Subcutaneous abdominal adipose tissue (tissue), 5 donors: ENCODE measurements at regions not wholly inside any gene's neighbourhood (a gene's known extent, or its start where the extent isn't known, plus 50 kb on each side); places are given as distances from the start of the nearest gene placed in this dataset.
"Not testable (repeated sequence)": the region's sequence is repeated elsewhere in the genome, so short reads cannot be mapped to it uniquely, and the experiment has no call there.

Experiments used
- H3K27ac ChIP-seq: one replicate; pipeline ENCODE4 v1.7.0; 2013; ENCODE audit warnings: low read depth, mild to moderate bottlenecking, inconsistent platforms, low read length, moderate library complexity
- H3K27me3 ChIP-seq, 5 donors: one replicate each; pipeline ENCODE4 v1.7.0; 2013; ENCODE audit warnings: low read length in 5 of 5, inconsistent platforms in 1 of 5; ENCODE audit not compliant: control insufficient read depth in 5 of 5, insufficient read depth in 4 of 5
- H3K36me3 ChIP-seq, 5 donors: one replicate each; pipeline ENCODE4 v1.7.0; 2013; ENCODE audit warnings: low read length in 5 of 5; ENCODE audit not compliant: control insufficient read depth in 5 of 5, insufficient read depth in 5 of 5
- H3K4me1 ChIP-seq, 5 donors: one replicate each; pipeline ENCODE4 v1.7.0; 2013; ENCODE audit warnings: low read length in 5 of 5, mild to moderate bottlenecking in 3 of 5, moderate library complexity in 1 of 5; ENCODE audit not compliant: control insufficient read depth in 5 of 5, insufficient read depth in 5 of 5
- H3K4me3 ChIP-seq, 5 donors: one replicate each; pipeline ENCODE4 v1.7.0; 2013; ENCODE audit warnings: low read length in 5 of 5, low read depth in 1 of 5
- H3K9ac ChIP-seq, 5 donors: one replicate each; pipeline ENCODE4 v1.7.0; 2013; ENCODE audit warnings: low read length in 5 of 5, mild to moderate bottlenecking in 4 of 5, moderate library complexity in 3 of 5
- H3K9me3 ChIP-seq, 5 donors: one replicate each; pipeline ENCODE4 v1.7.0; 2013; ENCODE audit warnings: low read length in 5 of 5; ENCODE audit not compliant: control insufficient read depth in 5 of 5
- donor health status: healthy.
- donor health status: healthy.
- donor health status: healthy.
- donor health status: healthy.
- donor health status: healthy.

DNA sequence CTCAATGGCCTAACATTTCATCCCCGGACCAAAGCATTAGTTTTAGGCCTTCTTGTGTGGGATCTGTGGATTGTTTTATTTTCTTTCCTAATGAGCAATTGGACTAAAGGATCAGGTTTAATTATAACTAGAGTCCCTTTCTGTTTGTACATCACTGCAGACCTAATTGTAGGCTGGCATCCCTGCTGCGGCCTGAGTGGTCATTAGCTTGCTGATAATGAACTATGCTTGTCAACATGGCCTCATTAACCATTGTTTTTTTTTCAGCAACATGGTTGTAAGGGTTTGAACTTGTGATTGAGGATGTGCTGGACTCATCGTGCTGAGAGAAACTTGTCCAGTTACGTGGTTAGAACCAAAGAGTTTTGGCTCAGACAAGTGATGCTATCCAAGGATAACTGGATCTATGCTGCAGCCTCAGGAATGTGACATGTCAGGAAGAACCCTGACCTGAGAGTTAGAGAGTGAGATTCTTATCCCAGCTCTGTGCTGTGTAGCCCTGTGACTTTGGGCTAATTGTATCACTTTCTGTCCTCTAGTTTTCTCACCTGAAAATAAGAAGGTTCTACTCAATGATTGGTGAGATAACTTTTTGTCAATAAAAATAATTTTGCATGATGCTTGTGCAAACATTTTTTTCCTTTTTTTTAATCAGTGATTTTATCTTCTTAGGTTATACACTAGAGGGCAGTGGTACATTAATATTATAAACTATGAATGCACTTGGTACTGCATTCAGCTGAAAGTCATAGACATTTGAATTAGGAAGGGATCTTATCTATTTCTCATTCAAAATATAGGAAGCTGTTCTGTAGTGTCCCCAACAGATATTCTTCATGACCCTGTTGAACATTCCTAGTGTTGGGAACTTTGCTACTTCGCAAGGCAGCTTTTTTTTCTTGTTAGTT, 140.9 kb downstream of the RNF144B start:
- H3K27me3 ChIP-seq = no peaks in the 10 kb centered on the region

DNA sequence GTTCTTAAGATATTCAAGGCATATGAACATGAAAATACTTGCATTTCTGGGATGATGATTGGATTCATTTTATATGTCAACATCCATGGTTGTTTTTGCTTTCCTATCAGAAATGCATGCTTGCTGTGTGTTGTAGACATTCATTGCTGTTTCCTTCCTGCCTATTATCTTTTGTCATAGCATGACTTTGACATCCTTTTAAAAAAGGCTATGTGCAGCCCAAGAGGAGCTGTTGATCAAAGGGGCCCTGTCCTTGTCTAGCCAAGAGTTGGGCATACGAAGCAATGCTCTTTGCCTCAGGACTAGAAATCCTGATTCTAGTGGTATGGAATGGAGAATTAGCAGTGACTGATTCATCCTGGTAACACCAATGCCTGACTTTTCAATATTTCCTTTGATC, 143.1 kb downstream of the RNF144B start:
- H3K9ac ChIP-seq = no peak overlapping the region
- H3K4me1 ChIP-seq = peaks cover 0 to 4% (median 0%) of the 10 kb centered on the region in 5 donors
- no peaks in the 10 kb centered on the region for H3K27me3 ChIP-seq
- H3K9me3 ChIP-seq = no peaks in the 10 kb centered on the region
- no peak overlapping the region for H3K27ac ChIP-seq
- H3K36me3 ChIP-seq = no peaks in the 10 kb centered on the region
- no peak overlapping the region for H3K4me3 ChIP-seq

More for the DNA sequence above, 140.9 kb downstream of the RNF144B start:
- H3K9ac ChIP-seq = no peak overlapping the region
- no peaks in the 10 kb centered on the region for H3K9me3 ChIP-seq
- H3K36me3 ChIP-seq = no peaks in the 10 kb centered on the region
- H3K27ac ChIP-seq = no peak overlapping the region
- no peak overlapping the region for H3K4me3 ChIP-seq
- peaks cover 0 to 4% (median 0%) of the 10 kb centered on the region in 5 donors for H3K4me1 ChIP-seq

DNA sequence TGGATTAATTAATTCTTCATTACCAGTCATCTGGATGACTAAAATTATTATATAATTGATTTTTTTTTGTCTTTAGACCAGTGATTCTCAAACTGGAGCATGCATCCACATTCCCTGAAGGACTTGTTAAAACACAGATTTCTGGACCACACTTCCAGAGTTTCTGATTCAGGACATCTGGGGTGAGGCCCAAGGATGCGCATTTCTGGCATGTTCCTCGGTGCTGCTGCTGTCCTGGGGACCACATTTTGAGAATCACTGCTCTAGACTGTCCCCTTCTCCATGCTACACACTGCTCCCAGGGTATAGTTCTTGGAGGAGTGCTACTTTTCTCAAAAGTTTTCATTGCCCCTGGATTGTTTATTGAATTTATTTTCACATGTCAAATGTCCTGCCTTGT, 145.0 kb downstream of the RNF144B start:
- H3K36me3 ChIP-seq = no peaks in the 10 kb centered on the region
- H3K4me3 ChIP-seq = no peak overlapping the region
- H3K9me3 ChIP-seq = no peaks in the 10 kb centered on the region
- H3K27me3 ChIP-seq = no peaks in the 10 kb centered on the region
- no peak overlapping the region for H3K27ac ChIP-seq
- no peak overlapping the region for H3K9ac ChIP-seq
- H3K4me1 ChIP-seq = peaks cover 0 to 13% (median 0%) of the 10 kb centered on the region in 5 donors

DNA sequence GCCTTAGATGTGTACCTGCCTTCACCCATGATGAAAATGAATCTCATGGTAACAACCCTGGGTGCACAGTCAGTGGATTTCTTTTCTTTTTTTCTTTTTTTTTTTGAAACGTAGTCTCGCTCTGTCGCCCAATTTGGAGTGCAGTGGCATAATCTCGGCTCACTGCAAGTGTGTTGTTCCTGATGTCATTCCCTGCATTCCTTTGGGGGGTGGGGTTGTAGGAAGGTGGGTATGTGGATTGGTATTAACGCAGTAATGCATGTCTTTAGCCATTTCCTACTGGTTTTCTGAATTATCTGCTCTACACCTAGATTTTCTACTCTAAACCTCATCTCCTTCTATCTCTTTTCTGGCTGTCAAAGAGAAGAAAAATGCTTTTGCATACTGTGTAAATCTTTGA, 146.6 kb downstream of the RNF144B start:
- H3K4me3 ChIP-seq = no peak overlapping the region
- H3K36me3 ChIP-seq = no peaks in the 10 kb centered on the region
- H3K27me3 ChIP-seq = no peaks in the 10 kb centered on the region
- no peak overlapping the region for H3K9ac ChIP-seq
- H3K9me3 ChIP-seq = peaks cover 0 to 6% (median 3%) of the 10 kb centered on the region in 5 donors
- H3K4me1 ChIP-seq = peaks cover 0 to 11% (median 0%) of the 10 kb centered on the region in 5 donors
- no peak overlapping the region for H3K27ac ChIP-seq

DNA sequence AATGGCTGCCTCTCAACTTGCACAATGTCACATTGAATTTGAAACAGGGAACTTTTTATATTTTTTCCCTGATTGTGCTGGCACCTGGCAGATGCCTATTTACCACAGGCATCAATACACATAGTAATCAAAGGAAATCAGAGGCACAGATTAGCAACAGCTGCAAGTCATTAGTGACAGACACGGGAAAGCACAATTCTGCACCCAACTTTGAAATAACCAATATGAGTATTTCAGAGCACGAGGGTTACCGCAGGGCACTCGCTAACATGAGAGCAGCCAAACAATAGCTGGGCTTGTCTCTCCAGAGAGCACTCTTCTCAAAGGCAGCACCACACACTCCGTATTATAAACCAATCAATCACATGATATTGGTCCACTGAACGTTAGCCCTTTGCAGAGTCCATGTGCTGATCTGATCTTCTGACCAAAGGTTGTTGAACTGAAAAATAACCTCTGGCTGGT, 149.5 kb downstream of the RNF144B start:
- peak overlapping the region in 1 of 5 donors; percentile 15 for H3K4me3 ChIP-seq
- H3K36me3 ChIP-seq = no peaks in the 10 kb centered on the region
- H3K4me1 ChIP-seq = peaks cover 0 to 22% (median 6%) of the 10 kb centered on the region in 5 donors
- no peak overlapping the region for H3K9ac ChIP-seq
- H3K27me3 ChIP-seq = no peaks in the 10 kb centered on the region
- peaks cover 0 to 7% (median 3%) of the 10 kb centered on the region in 5 donors for H3K9me3 ChIP-seq
- H3K27ac ChIP-seq = no peak overlapping the region

DNA sequence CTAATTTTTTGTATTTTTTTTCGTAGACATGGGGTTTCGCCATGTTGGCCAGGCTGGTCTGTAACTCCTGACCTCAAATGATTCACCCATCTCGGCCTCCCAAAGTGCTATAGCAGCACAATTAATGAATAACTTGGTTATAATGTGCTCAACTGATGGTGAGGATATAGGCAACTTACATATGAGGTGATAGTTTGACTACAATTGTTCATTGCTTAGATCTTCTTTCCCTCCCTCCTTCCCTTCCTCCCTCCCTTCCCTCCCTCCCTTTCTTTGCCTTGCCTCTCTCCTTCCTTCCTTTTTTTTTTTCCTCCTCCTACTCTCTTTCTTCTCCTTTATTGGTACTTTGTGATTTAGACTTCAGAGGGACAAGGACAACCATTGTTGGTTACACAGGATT, 151.2 kb downstream of the RNF144B start:
- no peaks in the 10 kb centered on the region for H3K36me3 ChIP-seq
- no peak overlapping the region for H3K4me3 ChIP-seq
- H3K27ac ChIP-seq = no peak overlapping the region
- H3K4me1 ChIP-seq = peaks cover 0 to 28% (median 9%) of the 10 kb centered on the region in 5 donors
- H3K9ac ChIP-seq = no peak overlapping the region
- H3K9me3 ChIP-seq = peaks cover 0 to 7% (median 3%) of the 10 kb centered on the region in 5 donors
- H3K27me3 ChIP-seq = no peaks in the 10 kb centered on the region

DNA sequence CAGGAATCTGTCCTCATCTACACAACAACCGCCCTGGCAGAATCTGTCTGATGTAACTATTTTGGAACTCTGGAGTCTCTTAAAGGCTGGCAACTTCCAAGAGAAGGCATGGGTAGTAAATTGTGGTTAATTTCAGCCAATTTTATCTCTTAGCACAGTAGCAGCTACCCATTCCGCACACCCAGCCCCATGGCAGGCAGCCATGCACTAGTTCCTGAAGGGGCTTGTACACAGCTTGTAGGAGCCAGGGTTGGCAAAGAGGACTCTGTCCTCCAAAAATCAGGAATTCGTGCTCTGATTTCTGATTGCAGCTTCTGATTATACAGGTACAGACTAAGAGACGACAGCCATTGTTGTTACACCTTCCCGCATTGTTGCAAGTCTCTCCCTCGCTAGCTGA, 155.9 kb downstream of the RNF144B start:
- H3K27ac ChIP-seq = no peak overlapping the region
- H3K4me1 ChIP-seq = peaks cover 0 to 20% (median 9%) of the 10 kb centered on the region in 5 donors
- peak overlapping the region in 1 of 5 donors; percentile 18 for H3K4me3 ChIP-seq
- peak overlapping the region in 1 of 5 donors; percentile 6 for H3K9ac ChIP-seq
- H3K27me3 ChIP-seq = no peaks in the 10 kb centered on the region
- H3K9me3 ChIP-seq = peaks cover 0 to 15% (median 10%) of the 10 kb centered on the region in 5 donors
- no peaks in the 10 kb centered on the region for H3K36me3 ChIP-seq

DNA sequence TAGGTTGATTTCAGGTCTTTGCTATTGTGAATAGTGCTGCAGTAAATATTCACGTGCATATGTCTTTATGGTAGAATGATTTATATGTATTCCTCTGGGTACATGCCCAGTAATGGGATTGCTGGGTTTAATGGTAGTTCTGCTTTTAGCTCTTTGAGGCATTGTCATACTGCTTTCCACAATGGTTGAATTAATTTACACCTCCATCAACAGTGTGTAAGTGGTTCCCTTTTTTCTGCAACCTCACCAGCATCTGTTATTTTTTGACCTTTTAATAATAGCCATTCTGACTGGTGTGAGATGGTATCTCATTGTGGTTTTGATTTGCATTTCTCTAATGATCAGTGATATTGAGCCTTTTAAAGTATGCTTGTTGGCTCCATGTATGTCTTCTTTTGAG, 158.0 kb downstream of the RNF144B start:
- not testable (repeated sequence) for H3K27ac ChIP-seq, H3K27me3 ChIP-seq, H3K36me3 ChIP-seq, H3K4me3 ChIP-seq, H3K9ac ChIP-seq
- Histone ChIP-seq H3K4me1 (peaks cover 0 to 20% (median 9%) of the 10 kb centered on the region in 5 donors), H3K9me3 (peaks cover 0 to 12% (median 3%) of the 10 kb centered on the region in 5 donors)

DNA sequence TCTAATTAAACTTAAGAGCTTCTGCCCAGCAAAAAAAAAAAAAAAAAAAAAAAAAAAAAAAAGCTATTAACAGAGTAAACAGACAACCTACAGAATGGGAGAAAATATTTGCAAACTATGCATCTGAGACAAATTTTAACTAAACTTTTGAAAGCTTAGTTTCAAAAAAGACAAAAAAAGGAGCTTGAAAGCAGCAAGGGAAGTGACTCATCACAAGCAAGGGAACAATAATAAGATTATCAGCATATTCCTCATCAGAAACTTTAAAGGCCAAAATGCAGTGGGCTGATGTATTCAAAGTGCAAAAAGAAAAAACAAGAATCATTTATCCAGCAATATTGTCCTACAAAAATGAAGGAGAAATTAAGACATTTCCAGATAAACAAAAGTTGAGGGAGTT, 158.6 kb downstream of the RNF144B start:
- peaks cover 0 to 12% (median 3%) of the 10 kb centered on the region in 5 donors for H3K9me3 ChIP-seq
- H3K9ac ChIP-seq = no peak overlapping the region
- no peaks in the 10 kb centered on the region for H3K36me3 ChIP-seq
- no peak overlapping the region for H3K4me3 ChIP-seq
- no peak overlapping the region for H3K27ac ChIP-seq
- no peaks in the 10 kb centered on the region for H3K27me3 ChIP-seq
- peaks cover 0 to 20% (median 9%) of the 10 kb centered on the region in 5 donors for H3K4me1 ChIP-seq

DNA sequence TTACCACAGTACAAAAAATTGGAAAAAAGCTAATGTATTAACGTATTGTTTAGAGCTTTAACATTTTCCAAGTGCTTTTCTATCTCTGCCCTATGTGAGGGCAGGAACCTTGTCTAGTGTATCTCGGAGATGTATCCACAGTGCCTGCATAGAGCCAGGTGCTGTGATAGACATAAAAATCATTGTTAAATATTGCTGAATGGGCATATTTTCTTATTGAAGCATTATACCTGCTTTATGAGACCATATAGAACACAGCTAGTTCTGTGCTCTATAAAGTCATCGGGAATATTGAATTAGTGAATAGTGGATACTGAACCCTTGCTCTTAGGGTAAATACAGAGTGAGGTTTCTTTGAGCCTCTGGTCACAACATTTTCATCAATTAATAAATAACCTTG, 163.0 kb downstream of the RNF144B start:
- no peak overlapping the region for H3K27ac ChIP-seq
- H3K9ac ChIP-seq = no peak overlapping the region
- no peaks in the 10 kb centered on the region for H3K36me3 ChIP-seq
- H3K4me1 ChIP-seq = no peaks in the 10 kb centered on the region
- H3K9me3 ChIP-seq = peaks cover 0 to 1% (median under 1%) of the 10 kb centered on the region in 5 donors
- no peaks in the 10 kb centered on the region for H3K27me3 ChIP-seq
- H3K4me3 ChIP-seq = no peak overlapping the region
